OCI-LY7 (cell line): ENCODE measurements at regions not wholly inside any gene's neighbourhood (a gene's known extent, or its start where the extent isn't known, plus 50 kb on each side); places are given as distances from the start of the nearest gene placed in this dataset.

ENCODE experiments used
- BruUV-seq: library from RNA; stranded (reverse); fragments of 400-500 nt; replicated peaks from 2 replicates; lab custom pipeline; 2021; lab: Mats Ljungman, UMichigan
- CTCF ChIA-PET: fragments of 300-600 bp; sonication (Branson Sonifier 250); formaldehyde crosslinking; loops from one replicate; lab custom pipeline; 2022; ENCODE audit warnings: antibody characterized with exemption; ENCODE audit not compliant: unreplicated experiment; lab: Charles Lee
- POLR2A ChIA-PET: fragments of 300-600 bp; sonication (Branson Sonifier 250); formaldehyde crosslinking; loops from one replicate; lab custom pipeline; 2022; ENCODE audit warnings: antibody characterized with exemption; lab: Charles Lee
- DNase-seq: peaks from one replicate; pipeline ENCODE4 v3.0.0-alpha.2; 2015; ENCODE audit warnings: low spot score
- H2AFZ ChIP-seq: fragments of 200-600 bp; sonication (generic), shearing (Covaris generic); 2 replicates; pipeline ENCODE4 v1.6.1; 2014; ENCODE audit warnings: mild to moderate bottlenecking, antibody characterized with exemption, low read length, moderate library complexity
- H3K27ac ChIP-seq: fragments of 200-600 bp; sonication (generic); 2 replicates; pipeline ENCODE4 v1.5.1; 2014; ENCODE audit warnings: mixed run types, low read depth, mild to moderate bottlenecking, moderate library complexity, low read length, inconsistent platforms; ENCODE audit not compliant: poor library complexity, severe bottlenecking
- H3K36me3 ChIP-seq: fragments of 200-600 bp; sonication (generic); 2 replicates; pipeline ENCODE4 v1.6.1; 2014; ENCODE audit warnings: mild to moderate bottlenecking, antibody characterized with exemption, low read length, moderate library complexity, mixed read lengths; ENCODE audit not compliant: insufficient read depth
- H3K4me1 ChIP-seq: fragments of 200-600 bp; sonication (generic); 2 replicates; pipeline ENCODE4 v1.5.1; 2014; ENCODE audit warnings: mild to moderate bottlenecking, low read length; ENCODE audit not compliant: insufficient read depth, poor library complexity, severe bottlenecking
- H3K4me2 ChIP-seq: fragments of 200-600 bp; sonication (generic); 2 replicates; pipeline ENCODE4 v1.6.1; 2014; ENCODE audit warnings: mild to moderate bottlenecking, low read length
- H3K4me3 ChIP-seq: fragments of 200-600 bp; sonication (generic); 2 replicates; pipeline ENCODE4 v1.5.1; 2014; ENCODE audit warnings: mild to moderate bottlenecking, low read depth, low read length; ENCODE audit not compliant: poor library complexity, severe bottlenecking
- H3K79me2 ChIP-seq: fragments of 200-600 bp; sonication (generic); 2 replicates; pipeline ENCODE4 v1.6.1; 2016; ENCODE audit warnings: low read depth, mild to moderate bottlenecking, low read length, moderate library complexity, mixed read lengths; ENCODE audit not compliant: insufficient read depth
- H3K9me2 ChIP-seq: fragments of 200-600 bp; sonication (generic); 2 replicates; pipeline ENCODE4 v1.6.1; 2016; ENCODE audit warnings: mild to moderate bottlenecking, low read length, mixed read lengths; ENCODE audit not compliant: insufficient read depth
- H3K9me3 ChIP-seq: fragments of 200-600 bp; sonication (generic); 2 replicates; pipeline ENCODE4 v1.6.1; 2014; ENCODE audit warnings: mild to moderate bottlenecking, mixed run types, low read length, mixed read lengths
- H4K20me1 ChIP-seq: fragments of 200-600 bp; sonication (generic); 2 replicates; pipeline ENCODE4 v1.6.1; 2014; ENCODE audit warnings: mild to moderate bottlenecking, antibody characterized with exemption, low read length, moderate library complexity, mixed read lengths; ENCODE audit not compliant: insufficient read depth
- EZH2phosphoT487 ChIP-seq: fragments of 200-600 bp; sonication (generic); IDR thresholded peaks from 2 replicates; pipeline ENCODE4 v1.6.1; 2018; ENCODE audit warnings: low read depth, borderline replicate concordance, mild to moderate bottlenecking, mixed run types, antibody characterized with exemption, low read length, moderate library complexity, mixed read lengths
- intact Hi-C: fragments of 100-400 bp; cut with micrococcal nuclease; formaldehyde crosslinking; loops from one replicate; pipeline ENCODE4 v1.10.0; 2022; ENCODE audit not compliant: unreplicated experiment
- TF ChIP-seq, protein P1 (sequence below): fragments of 200-600 bp; sonication (generic); conservative IDR thresholded peaks from 2 replicates; pipeline ENCODE4 v1.5.1; 2014; ENCODE audit warnings: mild to moderate bottlenecking, antibody characterized with exemption, low read length, moderate library complexity, mixed read lengths

DNA sequence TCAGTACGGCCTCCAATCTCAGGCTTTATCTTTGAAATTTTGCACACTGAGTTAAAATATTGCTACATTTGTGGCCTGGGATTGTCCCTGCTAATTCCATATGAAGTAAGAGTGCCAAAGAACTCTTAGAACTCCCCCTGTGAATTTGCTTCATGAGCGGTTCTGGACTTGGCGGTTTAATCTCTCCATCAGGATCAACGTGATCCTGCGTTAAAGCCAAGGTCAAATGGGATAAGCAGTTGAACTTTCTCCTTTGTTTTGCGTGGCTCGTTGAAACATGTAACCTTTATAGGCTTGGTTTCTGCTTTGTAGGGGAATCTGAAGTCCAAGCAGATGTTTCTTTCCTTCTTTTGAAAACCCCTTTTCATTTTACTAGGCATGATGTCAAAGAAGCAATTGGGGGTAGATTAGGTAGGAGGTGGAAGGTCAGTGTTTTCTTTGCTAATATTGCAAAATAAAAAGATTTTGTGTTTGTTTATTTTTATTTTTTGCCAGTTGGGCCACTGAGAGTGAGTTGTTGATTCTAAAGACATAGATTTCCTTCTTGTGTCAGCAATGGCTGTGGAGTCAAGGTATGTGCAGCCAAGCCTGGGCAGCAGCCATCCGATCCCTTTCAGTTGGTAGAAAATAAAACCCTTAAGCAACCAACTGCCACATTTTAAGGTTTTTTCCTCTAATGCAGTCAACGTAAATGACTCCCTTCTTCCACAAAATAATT lies 390.8 kb downstream of the NNT start:
- H2AFZ ChIP-seq = no peak overlapping the region
- no peaks in the 10 kb centered on the region for H3K79me2 ChIP-seq
- H3K9me2 ChIP-seq = no peaks in the 10 kb centered on the region
- H3K4me2 ChIP-seq = no peak overlapping the region
- no peaks in the 10 kb centered on the region for H3K36me3 ChIP-seq
- no TSS peak for BruUV-seq
- no peaks in the 10 kb centered on the region for H3K4me1 ChIP-seq
- CTCF ChIA-PET = no interaction called here
- no peak for DNase-seq
- no peak overlapping the region for H3K27ac ChIP-seq
- POLR2A ChIA-PET = no interaction called here
- H3K9me3 ChIP-seq = no peaks in the 10 kb centered on the region
- H3K4me3 ChIP-seq = no peak overlapping the region
- intact Hi-C loops = no loop called here
- TF ChIP-seq EZH2phosphoT487 = no peak
- TF ChIP-seq, protein P1, sequence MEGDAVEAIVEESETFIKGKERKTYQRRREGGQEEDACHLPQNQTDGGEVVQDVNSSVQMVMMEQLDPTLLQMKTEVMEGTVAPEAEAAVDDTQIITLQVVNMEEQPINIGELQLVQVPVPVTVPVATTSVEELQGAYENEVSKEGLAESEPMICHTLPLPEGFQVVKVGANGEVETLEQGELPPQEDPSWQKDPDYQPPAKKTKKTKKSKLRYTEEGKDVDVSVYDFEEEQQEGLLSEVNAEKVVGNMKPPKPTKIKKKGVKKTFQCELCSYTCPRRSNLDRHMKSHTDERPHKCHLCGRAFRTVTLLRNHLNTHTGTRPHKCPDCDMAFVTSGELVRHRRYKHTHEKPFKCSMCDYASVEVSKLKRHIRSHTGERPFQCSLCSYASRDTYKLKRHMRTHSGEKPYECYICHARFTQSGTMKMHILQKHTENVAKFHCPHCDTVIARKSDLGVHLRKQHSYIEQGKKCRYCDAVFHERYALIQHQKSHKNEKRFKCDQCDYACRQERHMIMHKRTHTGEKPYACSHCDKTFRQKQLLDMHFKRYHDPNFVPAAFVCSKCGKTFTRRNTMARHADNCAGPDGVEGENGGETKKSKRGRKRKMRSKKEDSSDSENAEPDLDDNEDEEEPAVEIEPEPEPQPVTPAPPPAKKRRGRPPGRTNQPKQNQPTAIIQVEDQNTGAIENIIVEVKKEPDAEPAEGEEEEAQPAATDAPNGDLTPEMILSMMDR = no peak
- H4K20me1 ChIP-seq = no peaks in the 10 kb centered on the region

DNA sequence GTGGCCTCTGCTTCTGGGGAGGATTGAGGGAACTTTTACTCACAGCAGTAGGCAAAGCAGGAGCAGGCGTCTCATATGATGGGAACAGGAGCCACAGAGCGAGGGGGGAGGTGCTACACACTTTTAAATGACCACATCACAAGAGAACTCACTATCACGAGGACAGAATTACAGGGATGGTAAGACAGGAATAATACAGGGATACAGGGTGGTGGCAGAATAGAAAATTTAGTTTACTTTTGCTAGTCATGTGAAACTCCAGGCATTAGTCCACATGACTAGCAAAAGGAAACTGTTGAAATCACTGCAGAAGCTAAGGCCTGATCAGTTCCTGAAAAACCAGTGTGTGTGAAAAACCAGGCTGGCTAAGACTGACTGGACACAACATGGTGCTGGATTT lies 382.4 kb downstream of the NNT start:
- CTCF ChIA-PET = no interaction called here
- no peaks in the 10 kb centered on the region for H4K20me1 ChIP-seq
- H3K4me2 ChIP-seq = no peak overlapping the region
- no peak for DNase-seq
- BruUV-seq = no TSS peak
- H3K27ac ChIP-seq = no peak overlapping the region
- no peak overlapping the region for H3K4me3 ChIP-seq
- no peaks in the 10 kb centered on the region for H3K36me3 ChIP-seq
- no peaks in the 10 kb centered on the region for H3K9me3 ChIP-seq
- no peaks in the 10 kb centered on the region for H3K9me2 ChIP-seq
- TF ChIP-seq, protein P1 = no peak
- TF ChIP-seq EZH2phosphoT487 = no peak
- no peaks in the 10 kb centered on the region for H3K79me2 ChIP-seq
- intact Hi-C loops = no loop called here
- POLR2A ChIA-PET = no interaction called here
- H2AFZ ChIP-seq = no peak overlapping the region
- H3K4me1 ChIP-seq = no peaks in the 10 kb centered on the region

DNA sequence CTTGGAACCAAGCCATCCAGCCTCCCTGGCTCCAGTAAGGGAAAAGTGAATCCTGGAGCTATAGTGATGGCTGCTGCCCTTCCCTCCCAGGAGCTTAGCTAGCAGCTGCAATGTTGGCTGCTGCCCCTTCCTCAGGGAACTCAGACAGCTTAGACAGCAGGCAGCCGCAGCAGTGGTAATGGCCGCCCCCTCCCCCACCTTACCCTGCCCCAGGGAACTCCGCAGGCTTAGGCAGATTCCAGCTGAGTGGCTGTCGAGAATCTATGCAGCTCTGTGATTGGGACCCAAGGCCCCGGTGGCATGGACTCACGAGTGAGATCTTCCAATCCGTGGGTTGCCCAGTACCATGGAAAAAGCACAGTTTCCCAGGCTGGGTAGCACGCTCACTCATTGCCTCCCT lies 378.6 kb downstream of the NNT start:
- Histone ChIP-seq H4K20me1 (no peaks in the 10 kb centered on the region), H3K9me2 (no peaks in the 10 kb centered on the region), H3K4me3 (no peak overlapping the region), H3K4me2 (no peak overlapping the region), H3K36me3 (no peaks in the 10 kb centered on the region), H3K9me3 (no peaks in the 10 kb centered on the region), H3K79me2 (no peaks in the 10 kb centered on the region), H3K27ac (no peak overlapping the region), H3K4me1 (no peaks in the 10 kb centered on the region), H2AFZ (no peak overlapping the region)
- intact Hi-C loops = no loop called here
- BruUV-seq = no TSS peak
- ChIA-PET CTCF (no interaction called here), POLR2A (interaction anchor here (0.6 kb wide), 1 partner anchor 273 kb away, joined by 3 read pairs; no protein-coding TSS in a partner anchor)
- TF ChIP-seq, protein P1 = no peak
- TF ChIP-seq EZH2phosphoT487 = no peak
- no peak for DNase-seq
